ENCODE measurements at regions not wholly inside any gene's neighbourhood (a gene's known extent, or its start where the extent isn't known, plus 50 kb on each side); places are given as distances from the start of the nearest gene placed in this dataset.

GRCh38 chr5:110354915-110355644 is 371.4 kb downstream of the TMEM232 start:
- H3K9me2 ChIP-seq (replicated peaks; ENCODE audit: insufficient read depth), result no peaks in the 10 kb centered on the region
- no peak overlapping the region for H3K4me2 ChIP-seq
- H3K27me3 ChIP-seq, result no peaks in the 10 kb centered on the region
- H3K4me1 ChIP-seq (ENCODE audit: insufficient read depth), result no peaks in the 10 kb centered on the region
- H3K27ac ChIP-seq, result no peak overlapping the region
- H4K20me1 ChIP-seq (ENCODE audit: insufficient read depth, poor library complexity, severe bottlenecking), result no peaks in the 10 kb centered on the region
- no peaks in the 10 kb centered on the region for H3K9me3 ChIP-seq (ENCODE audit: low read depth)
- no peaks in the 10 kb centered on the region for H3K36me3 ChIP-seq (replicated peaks; ENCODE audit: insufficient read depth, low read depth)
- DNase-seq (ENCODE audit: low spot score), result no peak
- no peak overlapping the region for H3K4me3 ChIP-seq
- WGBS (ENCODE audit: low lambda C conversion rate, missing lambda C conversion rate), result 87% methylated on average over 8 of the region's 8 CpGs
- no peaks in the 10 kb centered on the region for H3K79me2 ChIP-seq
- TF ChIP-seq CTCF (IDR thresholded peaks at IDR 0.05; ENCODE audit: poor library complexity) (no peak), EZH2 (IDR thresholded peaks at IDR 0.05; ENCODE audit: borderline replicate concordance) (no peak), EZH2phosphoT487 (IDR thresholded peaks at IDR 0.05; ENCODE audit: low read depth, severe bottlenecking, unreplicated experiment) (no peak)
- H2AFZ ChIP-seq, result no peak overlapping the region

GRCh38 chr5:110356677-110357076 is 369.8 kb downstream of the TMEM232 start:
- Histone ChIP-seq H4K20me1 (ENCODE audit: insufficient read depth, poor library complexity, severe bottlenecking) (no peaks in the 10 kb centered on the region), H3K4me1 (ENCODE audit: insufficient read depth) (no peaks in the 10 kb centered on the region), H3K36me3 (replicated peaks; ENCODE audit: insufficient read depth, low read depth) (no peaks in the 10 kb centered on the region), H3K27ac (no peak overlapping the region), H3K9me2 (replicated peaks; ENCODE audit: insufficient read depth) (no peaks in the 10 kb centered on the region), H3K4me3 (no peak overlapping the region), H3K4me2 (no peak overlapping the region), H3K27me3 (no peaks in the 10 kb centered on the region), H3K79me2 (no peaks in the 10 kb centered on the region), H2AFZ (no peak overlapping the region), H3K9me3 (ENCODE audit: low read depth) (no peaks in the 10 kb centered on the region)
- WGBS (ENCODE audit: low lambda C conversion rate, missing lambda C conversion rate), result 85% methylated on average over 2 of the region's 2 CpGs
- no peak for DNase-seq (ENCODE audit: low spot score)
- TF ChIP-seq CTCF (IDR thresholded peaks at IDR 0.05; ENCODE audit: poor library complexity) (no peak), EZH2 (IDR thresholded peaks at IDR 0.05; ENCODE audit: borderline replicate concordance) (no peak), EZH2phosphoT487 (IDR thresholded peaks at IDR 0.05; ENCODE audit: low read depth, severe bottlenecking, unreplicated experiment) (no peak)

GRCh38 chr5:110359221-110359620 is 367.2 kb downstream of the TMEM232 start:
- no peaks in the 10 kb centered on the region for H3K36me3 ChIP-seq (replicated peaks; ENCODE audit: insufficient read depth, low read depth)
- no peak overlapping the region for H2AFZ ChIP-seq
- H3K27ac ChIP-seq, result no peak overlapping the region
- no peaks in the 10 kb centered on the region for H3K9me2 ChIP-seq (replicated peaks; ENCODE audit: insufficient read depth)
- H3K9me3 ChIP-seq (ENCODE audit: low read depth), result no peaks in the 10 kb centered on the region
- no peak overlapping the region for H3K4me3 ChIP-seq
- H3K4me1 ChIP-seq (ENCODE audit: insufficient read depth), result no peaks in the 10 kb centered on the region
- no peaks in the 10 kb centered on the region for H3K27me3 ChIP-seq
- TF ChIP-seq CTCF (IDR thresholded peaks at IDR 0.05; ENCODE audit: poor library complexity) (no peak), EZH2 (IDR thresholded peaks at IDR 0.05; ENCODE audit: borderline replicate concordance) (no peak), EZH2phosphoT487 (IDR thresholded peaks at IDR 0.05; ENCODE audit: low read depth, severe bottlenecking, unreplicated experiment) (no peak)
- no peak for DNase-seq (ENCODE audit: low spot score)
- no peaks in the 10 kb centered on the region for H3K79me2 ChIP-seq
- H3K4me2 ChIP-seq, result no peak overlapping the region
- H4K20me1 ChIP-seq (ENCODE audit: insufficient read depth, poor library complexity, severe bottlenecking), result no peaks in the 10 kb centered on the region
- WGBS (ENCODE audit: low lambda C conversion rate, missing lambda C conversion rate), result 88% methylated on average over 1 of the region's 1 CpG

All from hepatocyte (in vitro differentiated cells).